ENCODE measurements at regions not wholly inside any gene's neighbourhood (a gene's known extent, or its start where the extent isn't known, plus 50 kb on each side); places are given as distances from the start of the nearest gene placed in this dataset.

GRCh38 chr1:68969441-68969840 lies 472.6 kb upstream of the DEPDC1 start:
- DNase-seq: peak; percentile 87

DNA sequence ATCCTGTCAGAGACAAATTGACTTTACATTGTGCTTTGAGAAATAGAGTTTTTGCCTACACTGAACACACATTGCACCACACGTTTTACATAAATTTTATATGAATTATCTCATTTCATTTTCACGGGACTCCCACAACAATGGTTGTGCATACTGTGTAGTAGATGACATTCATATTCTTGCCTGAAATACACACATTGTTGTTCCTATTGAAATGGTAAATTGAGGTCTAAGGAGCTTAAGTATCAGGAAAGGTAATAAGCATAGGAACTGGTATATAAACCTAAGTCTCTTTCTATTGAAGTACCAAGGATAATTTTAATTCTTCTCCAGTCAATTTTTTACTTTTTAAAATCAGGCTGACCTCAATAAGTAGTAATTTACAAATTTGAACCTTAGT lies 473.7 kb upstream of the DEPDC1 start:
- no peak for DNase-seq

DNA sequence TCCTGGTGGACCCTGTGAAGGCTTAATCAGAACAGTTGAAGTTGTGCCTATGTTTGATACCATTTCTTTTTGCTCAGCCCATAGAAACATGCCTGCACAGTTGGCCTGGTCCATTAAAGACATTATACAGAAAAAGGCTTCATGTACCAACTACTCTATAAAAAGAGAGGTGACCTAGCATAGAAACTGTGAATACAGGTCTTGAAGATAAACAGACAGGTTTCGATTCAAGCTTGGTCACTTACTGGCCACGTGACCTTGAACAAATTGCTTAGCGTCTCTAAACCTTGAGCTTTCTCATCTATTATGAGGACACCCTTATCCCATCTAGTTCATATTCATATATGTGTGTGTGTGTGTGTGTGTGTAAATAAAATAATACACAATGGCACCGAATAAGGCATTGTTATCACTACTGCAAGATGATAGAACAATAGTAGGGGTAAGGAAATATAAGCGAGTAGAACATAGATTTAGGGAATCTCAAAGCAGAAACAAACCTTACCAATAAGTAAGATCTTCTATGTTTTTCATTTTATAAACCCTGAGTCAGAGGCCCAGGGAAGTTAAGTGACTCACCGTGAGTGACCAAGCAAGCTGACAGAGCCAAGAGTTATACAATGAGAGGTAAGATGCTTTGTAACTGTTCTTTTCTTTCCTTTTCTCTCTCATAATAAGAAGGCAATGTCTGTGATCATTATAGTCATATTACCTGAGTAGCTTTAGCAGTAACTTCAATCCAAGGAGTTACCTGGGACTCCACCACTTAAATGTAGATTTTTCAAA lies 476.8 kb upstream of the DEPDC1 start:
- DNase-seq: peak; percentile 71

DNA sequence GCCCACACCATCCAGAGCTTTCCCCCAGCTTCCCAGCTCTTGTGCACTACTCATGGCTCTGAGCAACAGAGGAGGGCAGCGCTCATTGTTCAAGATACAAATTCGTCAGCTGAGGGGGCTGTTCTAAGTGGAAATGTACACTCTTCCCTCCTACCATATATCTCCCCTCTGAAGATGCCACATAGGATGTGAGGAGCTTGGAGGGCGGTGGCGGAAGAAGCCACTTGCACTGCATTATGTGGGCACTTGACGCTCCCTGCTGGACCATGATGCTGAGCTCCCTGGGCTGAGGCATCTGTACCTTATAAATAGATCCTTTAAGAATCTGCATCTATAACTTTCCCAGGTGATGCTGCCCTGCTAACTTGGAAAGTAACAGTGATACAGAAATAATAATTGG lies 477.6 kb upstream of the DEPDC1 start:
- DNase-seq: no peak

DNA sequence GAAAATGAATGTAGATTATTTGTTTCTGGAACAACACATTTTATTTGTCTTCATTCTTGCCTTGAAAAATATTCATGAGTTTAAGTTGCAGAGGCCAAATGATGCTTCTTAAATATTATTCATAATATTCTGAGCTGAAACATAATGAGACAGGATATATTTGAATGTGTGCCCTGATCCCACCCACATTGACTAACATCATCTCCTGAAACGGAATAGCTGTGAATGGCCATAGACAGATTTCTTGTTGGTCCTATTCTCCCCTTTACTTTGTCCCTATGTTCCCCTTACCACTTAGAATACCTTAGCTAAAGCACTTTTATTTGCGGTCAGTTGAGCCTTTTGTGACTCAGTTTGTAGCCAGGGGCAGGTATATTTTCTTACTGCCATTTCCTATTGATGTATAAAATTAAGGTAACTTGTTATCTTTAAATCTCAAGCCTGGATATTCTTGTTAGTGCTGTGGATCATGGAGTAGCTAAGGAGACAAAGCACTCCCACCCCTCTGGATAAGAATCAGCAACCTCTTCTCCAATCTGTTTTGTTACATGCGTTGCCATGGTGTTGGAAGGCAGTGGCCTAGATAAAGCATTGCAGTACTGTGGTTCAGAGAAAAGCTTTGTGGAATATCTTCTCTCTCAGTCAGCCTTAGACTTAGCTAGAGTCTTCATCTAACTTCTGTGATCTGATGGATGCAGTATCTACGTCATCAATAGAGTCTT lies 478.5 kb upstream of the DEPDC1 start:
- peak; percentile 43 for DNase-seq

DNA sequence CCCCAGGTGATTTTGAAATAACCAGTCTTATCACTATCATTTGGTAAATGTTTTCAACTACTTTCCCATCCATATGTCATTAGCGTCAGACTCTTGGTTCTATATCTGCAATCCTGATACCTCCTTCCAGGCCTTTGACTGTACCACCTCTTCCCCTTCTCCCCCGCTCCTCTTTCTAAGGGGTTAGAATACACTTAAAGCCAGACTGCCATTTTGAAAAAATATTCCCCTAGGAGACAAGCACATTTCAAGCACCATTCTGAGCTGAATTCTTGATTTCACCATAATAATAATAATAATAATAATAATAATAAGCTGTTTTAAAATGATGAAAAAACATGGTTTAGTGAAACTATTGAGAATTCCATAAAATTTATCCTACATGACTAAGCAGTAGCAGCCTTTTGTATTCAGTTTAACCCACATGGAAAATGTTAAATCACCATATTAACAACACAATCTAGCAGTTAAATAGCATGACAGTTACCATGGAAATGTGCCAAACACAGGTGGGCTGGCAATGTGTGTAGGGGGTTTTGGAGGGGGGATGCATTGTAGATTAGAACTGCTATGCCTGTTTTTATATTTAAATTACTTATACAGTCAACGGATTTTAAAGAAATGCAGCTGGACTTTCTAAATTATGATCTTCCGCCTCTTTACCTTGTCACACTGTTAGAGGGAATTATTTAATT lies 480.2 kb upstream of the DEPDC1 start:
- no peak for DNase-seq

DNA sequence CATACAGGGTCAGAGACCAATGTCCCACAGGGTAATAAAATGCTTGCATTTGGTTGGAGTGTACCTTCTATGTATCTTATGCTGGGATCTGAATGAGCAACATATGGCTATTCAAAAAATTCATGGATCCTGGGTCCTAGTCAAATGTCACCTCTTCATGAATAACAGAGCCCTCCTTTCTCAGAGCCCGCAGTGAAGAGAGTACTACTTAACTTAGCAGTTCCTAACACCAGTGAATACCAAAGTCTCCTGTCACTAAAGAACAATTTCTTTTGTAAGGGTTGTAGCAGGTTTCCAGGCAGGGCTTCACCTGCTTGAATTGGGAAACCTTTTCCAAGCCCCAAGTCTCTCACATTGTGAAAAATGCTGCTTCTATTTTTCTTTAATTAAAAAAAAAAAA lies 483.0 kb upstream of the DEPDC1 start:
- no peak for DNase-seq

GRCh38 chr1:68984289-68984688 lies 487.4 kb upstream of the DEPDC1 start:
- no peak for DNase-seq

DNA sequence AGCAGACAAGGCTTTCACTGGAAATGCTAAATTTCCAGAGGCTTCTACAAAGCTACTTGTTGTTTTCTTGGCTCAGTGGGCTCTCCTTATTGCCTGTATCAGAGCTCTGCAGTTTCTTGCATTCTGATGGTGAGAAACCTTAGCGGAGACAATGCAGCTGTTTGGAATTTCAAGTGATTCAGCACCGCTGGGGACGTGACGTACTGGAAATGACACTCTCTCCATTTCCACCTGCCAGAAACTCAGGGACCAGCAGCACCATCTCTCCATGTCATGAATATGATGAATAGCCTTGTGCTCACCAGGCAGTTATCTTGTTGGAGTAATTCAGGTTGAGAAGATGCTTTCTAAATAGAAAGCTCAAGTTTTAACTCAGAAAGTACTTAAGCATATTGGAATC lies 497.2 kb upstream of the DEPDC1 start:
- DNase-seq: no peak

- DNase-seq: no peak
These were observed 519.6 kb upstream of the DEPDC1 start for GRCh38 chr1:69016468-69016867.

GRCh38 chr1:69029649-69030048 lies 532.8 kb upstream of the DEPDC1 start:
- DNase-seq: no peak

- no peak for DNase-seq
These were observed 529.3 kb upstream of the LRRC7 start for GRCh38 chr1:69038379-69038778.

DNA sequence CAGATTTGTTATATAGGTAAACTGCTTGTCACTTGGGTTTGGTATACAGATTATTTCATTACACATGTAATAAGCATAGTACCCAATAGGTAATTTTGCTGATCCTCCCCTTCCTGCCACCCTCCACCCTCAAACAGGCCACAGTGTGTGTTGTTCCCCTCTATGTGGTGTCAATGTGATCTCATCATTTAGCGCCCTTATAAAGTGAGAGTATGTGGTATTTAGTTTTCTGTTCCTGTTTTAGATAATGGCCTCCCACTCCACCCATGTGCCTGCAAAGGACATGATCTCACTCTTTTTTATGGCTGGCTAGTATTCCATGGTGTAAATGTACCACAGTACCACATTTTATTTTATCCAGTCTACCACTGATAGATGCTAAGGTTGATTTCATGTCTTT lies 522.1 kb upstream of the LRRC7 start:
- DNase-seq: no peak

- peak; percentile 10 for DNase-seq
These were observed 512.5 kb upstream of the LRRC7 start for GRCh38 chr1:69055194-69055593.

DNA sequence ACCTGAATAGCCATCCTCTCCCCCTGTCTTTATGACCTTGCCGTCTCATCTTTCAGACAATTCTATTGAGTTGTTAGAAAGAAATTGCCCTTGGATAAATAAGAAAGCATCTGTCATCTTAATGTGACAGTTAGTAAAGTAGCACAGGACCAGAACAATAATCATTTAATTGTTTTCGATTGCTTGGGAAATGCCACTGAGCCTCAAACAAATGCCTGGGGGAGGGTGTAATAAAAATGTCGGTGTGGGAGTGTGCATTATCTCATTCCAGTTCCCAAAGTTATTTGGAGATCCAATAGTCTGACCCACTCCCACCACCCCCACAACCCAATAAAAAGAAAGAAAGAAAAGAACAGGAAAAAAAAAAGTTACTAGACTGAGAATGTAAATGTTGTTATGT lies 509.3 kb upstream of the LRRC7 start:
- no peak for DNase-seq

DNA sequence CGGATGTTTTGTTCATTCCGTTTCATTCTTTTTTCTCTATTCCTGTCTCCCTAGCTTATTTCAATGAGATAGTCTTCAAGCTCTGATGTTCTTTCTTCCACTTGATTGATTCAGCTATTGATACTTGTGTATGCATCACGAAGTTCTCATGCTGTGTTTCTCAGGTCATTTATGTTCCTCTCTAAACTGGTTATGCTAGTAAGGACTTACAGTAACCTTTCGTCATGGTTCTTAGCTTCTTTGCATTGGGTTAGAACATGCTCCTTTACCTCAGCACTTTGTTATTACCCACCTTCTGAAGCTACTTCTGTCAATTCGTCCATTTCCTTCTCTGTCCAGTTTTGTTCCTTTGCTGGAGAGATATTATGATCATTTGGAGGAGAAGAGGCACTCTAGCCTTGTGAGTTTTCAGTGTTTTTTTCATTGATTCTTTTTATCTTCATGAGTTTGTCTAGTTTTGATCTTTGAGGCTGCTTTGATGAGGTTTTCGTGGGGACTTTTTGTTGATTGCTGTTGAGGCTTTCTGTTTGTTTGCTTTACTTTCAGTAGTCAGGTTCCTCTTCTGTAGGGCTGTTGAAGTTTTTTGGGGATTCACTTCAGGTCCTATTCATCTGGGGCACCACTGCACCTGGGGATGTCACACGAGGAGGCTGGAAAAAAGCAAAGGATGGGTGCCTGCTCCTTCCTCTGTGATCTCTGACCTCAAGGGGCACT lies 496.9 kb upstream of the LRRC7 start:
- no peak for DNase-seq

DNA sequence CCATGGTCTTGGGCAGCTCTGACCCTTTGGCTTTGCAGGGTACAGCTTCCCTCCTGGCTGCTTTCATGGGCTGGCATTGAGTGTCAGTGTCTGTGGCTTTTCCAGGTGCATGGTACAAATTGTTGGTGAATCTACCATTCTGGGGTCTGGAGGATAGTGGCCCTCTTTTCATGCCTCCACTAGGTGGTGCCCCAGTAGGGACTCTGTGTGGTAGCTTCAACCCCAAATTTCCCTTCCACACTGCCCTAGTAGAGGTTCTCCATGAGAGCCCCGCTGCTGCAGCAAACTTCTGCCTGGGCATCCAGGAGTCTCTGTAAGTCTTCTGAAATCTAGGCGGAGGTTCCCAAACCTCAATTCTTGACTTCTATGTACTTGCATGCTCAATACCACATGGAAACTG lies 494.5 kb upstream of the LRRC7 start:
- no peak for DNase-seq

GRCh38 chr1:69076631-69077030 lies 491.1 kb upstream of the LRRC7 start:
- no peak for DNase-seq

DNA sequence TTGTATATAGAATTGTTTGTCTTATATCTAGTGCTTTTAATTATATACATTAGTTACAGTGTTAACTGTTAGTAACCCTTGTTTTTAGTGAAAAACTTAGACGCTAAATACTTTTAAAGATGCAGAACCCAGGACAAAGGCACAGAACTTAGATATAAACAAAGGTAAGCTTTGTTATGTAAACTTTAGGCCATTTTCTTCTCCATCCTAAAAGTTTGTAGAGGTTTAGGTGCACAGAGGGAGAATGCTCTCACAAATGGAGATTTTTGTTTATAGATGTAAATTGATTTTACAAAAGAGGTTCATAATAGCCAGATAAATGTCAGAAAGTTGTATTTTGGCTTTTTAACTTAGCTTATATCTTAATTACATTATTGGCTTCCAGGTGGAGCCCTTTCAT lies 490.5 kb upstream of the LRRC7 start:
- DNase-seq: no peak

- DNase-seq: no peak
These were observed 490.1 kb upstream of the LRRC7 start for GRCh38 chr1:69077633-69078032.

DNA sequence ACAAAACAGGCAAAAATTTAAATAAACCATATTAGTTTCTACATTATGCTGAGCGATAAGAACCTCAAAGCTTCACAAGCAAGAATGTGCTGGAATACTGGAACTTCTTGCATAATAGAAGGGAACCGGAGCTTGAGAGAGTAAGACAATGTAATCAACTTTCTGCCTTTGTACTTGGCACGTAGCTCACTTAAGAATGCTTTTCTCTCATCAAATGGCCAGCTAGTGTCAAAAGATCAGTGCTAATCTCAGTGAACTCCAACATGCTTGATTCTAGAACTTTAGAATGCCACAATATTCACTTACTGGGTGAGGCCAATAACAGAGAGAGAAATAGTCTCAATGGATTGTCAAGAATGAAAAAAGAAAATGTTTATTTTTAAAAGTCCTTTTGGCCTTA lies 486.1 kb upstream of the LRRC7 start:
- no peak for DNase-seq

DNA sequence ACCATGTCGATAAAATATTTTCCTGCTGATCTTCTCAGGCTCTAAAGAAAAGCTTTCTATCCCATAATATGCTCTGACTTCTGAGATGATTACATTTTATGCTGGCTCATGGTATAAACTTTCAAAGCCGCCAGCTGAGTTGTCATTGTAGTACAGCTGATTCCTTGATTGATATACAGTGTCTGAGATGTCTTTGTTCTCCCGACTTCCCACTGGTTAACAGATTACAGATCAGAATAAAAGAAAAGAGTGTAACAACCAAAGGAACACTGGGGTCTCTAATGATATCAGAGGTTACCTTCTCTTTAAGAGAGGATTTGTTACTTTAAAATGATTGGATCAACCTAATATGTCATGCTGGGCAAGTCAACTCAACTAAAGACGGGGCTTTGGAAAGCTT lies 485.4 kb upstream of the LRRC7 start:
- no peak for DNase-seq

DNA sequence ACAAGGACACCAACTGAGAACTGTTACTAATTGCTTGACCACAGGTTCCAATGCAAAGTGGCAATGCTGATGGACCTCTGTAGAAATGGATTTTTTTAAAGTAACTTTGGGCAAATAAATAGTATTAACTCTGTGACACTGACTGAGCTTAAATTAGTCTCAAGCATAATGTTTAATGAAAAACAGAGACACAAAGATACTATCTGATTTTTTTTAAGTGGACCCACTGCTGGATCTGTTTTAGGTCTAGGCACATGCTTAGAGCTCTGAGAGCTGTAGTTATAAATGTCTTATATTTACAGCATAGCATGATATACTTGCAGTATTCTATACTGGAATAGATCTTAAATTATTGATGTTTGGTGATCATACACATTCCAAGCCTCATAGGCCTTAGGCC lies 481.6 kb upstream of the LRRC7 start:
- DNase-seq: no peak
